ENCODE measurements at regions not wholly inside any gene's neighbourhood (a gene's known extent, or its start where the extent isn't known, plus 50 kb on each side); places are given as distances from the start of the nearest gene placed in this dataset.

- no peak for FAIRE-seq
These were observed 102.7 kb upstream of the RBPJ start for GRCh38 chr4:26217961-26218676.

- no peak for FAIRE-seq
These were observed 101.9 kb upstream of the RBPJ start for GRCh38 chr4:26218677-26219605.

GRCh38 chr4:26220696-26221095 is 100.1 kb upstream of the RBPJ start:
- FAIRE-seq, result no peak

- no peak for FAIRE-seq
These were observed 97.7 kb upstream of the RBPJ start for GRCh38 chr4:26223155-26223554.

GRCh38 chr4:26226629-26227376 is 94.0 kb upstream of the RBPJ start:
- no peak for FAIRE-seq

GRCh38 chr4:26227601-26228229 is 93.1 kb upstream of the RBPJ start:
- no peak for FAIRE-seq

- FAIRE-seq, result no peak
These were observed 91.9 kb upstream of the RBPJ start for GRCh38 chr4:26228883-26229282.

GRCh38 chr4:26229974-26230373 is 90.8 kb upstream of the RBPJ start:
- no peak for FAIRE-seq

- FAIRE-seq, result no peak
These were observed 87.5 kb upstream of the RBPJ start for GRCh38 chr4:26233350-26233749.

GRCh38 chr4:26235500-26235899 is 85.3 kb upstream of the RBPJ start:
- FAIRE-seq, result no peak

- FAIRE-seq, result no peak
These were observed 82.9 kb upstream of the RBPJ start for GRCh38 chr4:26237916-26238315.

GRCh38 chr4:26238426-26238777 is 82.4 kb upstream of the RBPJ start:
- FAIRE-seq, result no peak

- no peak for FAIRE-seq
These were observed 81.8 kb upstream of the RBPJ start for GRCh38 chr4:26238778-26239679.

GRCh38 chr4:26239801-26240200 is 81.0 kb upstream of the RBPJ start:
- no peak for FAIRE-seq

- no peak for FAIRE-seq
These were observed 79.6 kb upstream of the RBPJ start for GRCh38 chr4:26241179-26241578.

GRCh38 chr4:26242451-26242850 is 78.4 kb upstream of the RBPJ start:
- no peak for FAIRE-seq

GRCh38 chr4:26244138-26244537 is 76.7 kb upstream of the RBPJ start:
- FAIRE-seq, result peak; percentile 88

- no peak for FAIRE-seq
These were observed 72.2 kb upstream of the RBPJ start for GRCh38 chr4:26248647-26249046.

GRCh38 chr4:26252349-26253025 is 68.3 kb upstream of the RBPJ start:
- no peak for FAIRE-seq

GRCh38 chr4:26253968-26254367 is 66.8 kb upstream of the RBPJ start:
- no peak for FAIRE-seq

- no peak for FAIRE-seq
These were observed 64.8 kb upstream of the RBPJ start for GRCh38 chr4:26255989-26256388.

All from A204.1 (cell line).